ENCODE measurements at regions not wholly inside any gene's neighbourhood (a gene's known extent, or its start where the extent isn't known, plus 50 kb on each side); places are given as distances from the start of the nearest gene placed in this dataset.

- no peak for TF ChIP-seq EZH2 (IDR thresholded peaks at IDR 0.05; ENCODE audit: borderline replicate concordance)
- TF ChIP-seq, protein P1, sequence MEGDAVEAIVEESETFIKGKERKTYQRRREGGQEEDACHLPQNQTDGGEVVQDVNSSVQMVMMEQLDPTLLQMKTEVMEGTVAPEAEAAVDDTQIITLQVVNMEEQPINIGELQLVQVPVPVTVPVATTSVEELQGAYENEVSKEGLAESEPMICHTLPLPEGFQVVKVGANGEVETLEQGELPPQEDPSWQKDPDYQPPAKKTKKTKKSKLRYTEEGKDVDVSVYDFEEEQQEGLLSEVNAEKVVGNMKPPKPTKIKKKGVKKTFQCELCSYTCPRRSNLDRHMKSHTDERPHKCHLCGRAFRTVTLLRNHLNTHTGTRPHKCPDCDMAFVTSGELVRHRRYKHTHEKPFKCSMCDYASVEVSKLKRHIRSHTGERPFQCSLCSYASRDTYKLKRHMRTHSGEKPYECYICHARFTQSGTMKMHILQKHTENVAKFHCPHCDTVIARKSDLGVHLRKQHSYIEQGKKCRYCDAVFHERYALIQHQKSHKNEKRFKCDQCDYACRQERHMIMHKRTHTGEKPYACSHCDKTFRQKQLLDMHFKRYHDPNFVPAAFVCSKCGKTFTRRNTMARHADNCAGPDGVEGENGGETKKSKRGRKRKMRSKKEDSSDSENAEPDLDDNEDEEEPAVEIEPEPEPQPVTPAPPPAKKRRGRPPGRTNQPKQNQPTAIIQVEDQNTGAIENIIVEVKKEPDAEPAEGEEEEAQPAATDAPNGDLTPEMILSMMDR (IDR thresholded peaks at IDR 0.05; ENCODE audit: poor library complexity), result no peak
Observed at GRCh38 chr13:80516818-80517348, 176.0 kb upstream of the SPRY2 start.

All from hepatocyte (in vitro differentiated cells).